Tibial nerve (tissue), 3 donors: ENCODE measurements at regions not wholly inside any gene's neighbourhood (a gene's known extent, or its start where the extent isn't known, plus 50 kb on each side); places are given as distances from the start of the nearest gene placed in this dataset.

Experiments
- POLR2A ChIP-seq, 2 donors: fragments of 450-650 bp; IDR thresholded peaks; one replicate each; pipeline ENCODE4 v1.6.1; 2017; ENCODE audit warnings: antibody characterized with exemption in 2 of 2, mild to moderate bottlenecking in 2 of 2, moderate library complexity in 2 of 2
- TF ChIP-seq, protein P1 (sequence below), 5 experiments: fragments of 200-600 bp in 3 of 5; fragments of 450-650 bp in 2 of 5; sonication (generic) in 3 of 5; IDR thresholded peaks; one replicate each; pipeline ENCODE4 v1.5.1; 2016 to 2019; ENCODE audit warnings: antibody characterized with exemption in 5 of 5, mild to moderate bottlenecking in 3 of 5, moderate library complexity in 2 of 5

DNA sequence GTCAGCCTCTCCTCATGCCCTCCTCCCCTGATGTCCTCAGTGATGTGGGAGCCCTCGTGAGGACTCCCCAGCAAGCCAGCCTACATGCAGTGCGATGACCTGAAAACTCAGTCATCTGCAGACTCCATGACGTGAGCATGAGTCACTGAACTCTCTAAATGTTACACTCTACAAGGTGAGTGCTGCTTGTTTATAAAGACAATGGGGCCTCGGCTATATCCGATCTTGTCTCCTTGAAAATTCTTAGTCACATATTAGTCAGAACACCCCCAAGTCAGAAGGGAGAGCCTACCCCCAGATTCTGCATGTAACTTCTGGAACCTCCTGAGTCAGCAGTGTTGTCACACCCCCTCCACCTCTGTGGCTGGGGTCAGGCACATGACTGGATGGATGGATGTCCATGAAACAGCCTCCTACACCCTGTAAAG lies 673.8 kb downstream of the INHBA start:
- TF ChIP-seq POLR2A (IDR thresholded peaks at IDR 0.05): no peak
- TF ChIP-seq, protein P1, sequence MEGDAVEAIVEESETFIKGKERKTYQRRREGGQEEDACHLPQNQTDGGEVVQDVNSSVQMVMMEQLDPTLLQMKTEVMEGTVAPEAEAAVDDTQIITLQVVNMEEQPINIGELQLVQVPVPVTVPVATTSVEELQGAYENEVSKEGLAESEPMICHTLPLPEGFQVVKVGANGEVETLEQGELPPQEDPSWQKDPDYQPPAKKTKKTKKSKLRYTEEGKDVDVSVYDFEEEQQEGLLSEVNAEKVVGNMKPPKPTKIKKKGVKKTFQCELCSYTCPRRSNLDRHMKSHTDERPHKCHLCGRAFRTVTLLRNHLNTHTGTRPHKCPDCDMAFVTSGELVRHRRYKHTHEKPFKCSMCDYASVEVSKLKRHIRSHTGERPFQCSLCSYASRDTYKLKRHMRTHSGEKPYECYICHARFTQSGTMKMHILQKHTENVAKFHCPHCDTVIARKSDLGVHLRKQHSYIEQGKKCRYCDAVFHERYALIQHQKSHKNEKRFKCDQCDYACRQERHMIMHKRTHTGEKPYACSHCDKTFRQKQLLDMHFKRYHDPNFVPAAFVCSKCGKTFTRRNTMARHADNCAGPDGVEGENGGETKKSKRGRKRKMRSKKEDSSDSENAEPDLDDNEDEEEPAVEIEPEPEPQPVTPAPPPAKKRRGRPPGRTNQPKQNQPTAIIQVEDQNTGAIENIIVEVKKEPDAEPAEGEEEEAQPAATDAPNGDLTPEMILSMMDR (IDR thresholded peaks at IDR 0.05): no peak
